Mucosa of descending colon (tissue), 3 donors: ENCODE measurements at regions not wholly inside any gene's neighbourhood (a gene's known extent, or its start where the extent isn't known, plus 50 kb on each side); places are given as distances from the start of the nearest gene placed in this dataset.

Experiments
- ATAC-seq: fragments of 200-7000 bp; cut with Tn5 transposase; one replicate; pipeline ENCODE4 v1.9.1; 2020; ENCODE audit warnings: mild to moderate bottlenecking, moderate library complexity
- DNase-seq, 3 donors: peaks; one replicate each; pipeline ENCODE4 v3.0.0-alpha.2; 2020
- H3K36me3 ChIP-seq: fragments of 200-600 bp; one replicate; pipeline ENCODE4 v1.8.0; 2021; ENCODE audit warnings: low read depth, mild to moderate bottlenecking
- H3K4me1 ChIP-seq: fragments of 200-600 bp; one replicate; pipeline ENCODE4 v1.8.0; 2021; ENCODE audit warnings: low read depth, mild to moderate bottlenecking
- H3K4me3 ChIP-seq: fragments of 200-600 bp; one replicate; pipeline ENCODE4 v1.8.0; 2021; ENCODE audit warnings: mild to moderate bottlenecking
- H3K9me3 ChIP-seq: fragments of 200-600 bp; one replicate; pipeline ENCODE4 v1.8.0; 2021; ENCODE audit warnings: mild to moderate bottlenecking
- CTCF ChIP-seq: fragments of 200-600 bp; IDR thresholded peaks from one replicate; pipeline ENCODE4 v1.8.0; 2022; ENCODE audit warnings: antibody characterized with exemption, mild to moderate bottlenecking
- intact Hi-C, 2 donors: fragments of 100-400 bp; cut with DNase I in 1 of 2; cut with micrococcal nuclease in 1 of 2; formaldehyde crosslinking; loops; one replicate each; pipeline versions ENCODE4 v1.11.0 to v1.11.1; 2022; cut with DNase I, micrococcal nuclease
- donor health status: DM: no; HTN: no; CAD: no; lungs with moderate emphysema.
- donor health status: DM: no; HTN: no; CAD: no.
- donor health status: DM: no; HTN: yes; CAD: no.

GRCh38 chr10:121194696-121195523, 343.7 kb downstream of the WDR11 start:
- H3K36me3 ChIP-seq = no peaks in the 10 kb centered on the region
- intact Hi-C loops = no loop called here
- no peaks in the 10 kb centered on the region for H3K4me1 ChIP-seq
- no peak for TF ChIP-seq CTCF
- no peak for DNase-seq
- ATAC-seq = no peak
- H3K9me3 ChIP-seq = no peaks in the 10 kb centered on the region
- no peak overlapping the region for H3K4me3 ChIP-seq

- Histone ChIP-seq H3K4me1 (no peaks in the 10 kb centered on the region), H3K9me3 (no peaks in the 10 kb centered on the region), H3K36me3 (no peaks in the 10 kb centered on the region), H3K4me3 (no peak overlapping the region)
- DNase-seq = no peak
- intact Hi-C loops = no loop called here
- TF ChIP-seq CTCF = no peak
- ATAC-seq = no peak
Observed at GRCh38 chr10:121195524-121195910, 344.4 kb downstream of the WDR11 start.

- H3K36me3 ChIP-seq = no peaks in the 10 kb centered on the region
- TF ChIP-seq CTCF = no peak
- H3K9me3 ChIP-seq = no peaks in the 10 kb centered on the region
- intact Hi-C loops = no loop called here
- H3K4me3 ChIP-seq = no peak overlapping the region
- DNase-seq (no peak), ATAC-seq (no peak)
- no peaks in the 10 kb centered on the region for H3K4me1 ChIP-seq
Observed at GRCh38 chr10:121199081-121199480, 347.9 kb downstream of the WDR11 start.

- Histone ChIP-seq H3K36me3 (no peaks in the 10 kb centered on the region), H3K9me3 (no peaks in the 10 kb centered on the region), H3K4me1 (no peaks in the 10 kb centered on the region), H3K4me3 (no peak overlapping the region)
- DNase-seq (no peak), ATAC-seq (peak; percentile 66)
- intact Hi-C loops = no loop called here
- TF ChIP-seq CTCF = no peak
Observed at GRCh38 chr10:121205625-121206024, 354.5 kb downstream of the WDR11 start.

- Histone ChIP-seq H3K36me3 (no peaks in the 10 kb centered on the region), H3K4me1 (no peaks in the 10 kb centered on the region), H3K4me3 (no peak overlapping the region), H3K9me3 (no peaks in the 10 kb centered on the region)
- no peak for DNase-seq
- TF ChIP-seq CTCF = no peak
- intact Hi-C loops = no loop called here
- ATAC-seq = no peak
Observed at GRCh38 chr10:121211446-121211845, 360.3 kb downstream of the WDR11 start.

GRCh38 chr10:121213437-121213836, 362.3 kb downstream of the WDR11 start:
- no peak overlapping the region for H3K4me3 ChIP-seq
- H3K36me3 ChIP-seq = no peaks in the 10 kb centered on the region
- TF ChIP-seq CTCF = no peak
- intact Hi-C loops = no loop called here
- H3K4me1 ChIP-seq = no peaks in the 10 kb centered on the region
- DNase-seq (no peak), ATAC-seq (no peak)
- H3K9me3 ChIP-seq = no peaks in the 10 kb centered on the region
